HCT116 (cell line): ENCODE measurements at regions not wholly inside any gene's neighbourhood (a gene's known extent, or its start where the extent isn't known, plus 50 kb on each side); places are given as distances from the start of the nearest gene placed in this dataset.

ENCODE experiments used
- CEBPB ChIP-seq: IDR thresholded peaks from 2 replicates; pipeline ENCODE4 v1.6.1; 2012; ENCODE audit warnings: low read depth
- ELF1 ChIP-seq: IDR thresholded peaks from 2 replicates; pipeline ENCODE4 v1.6.1; 2012; ENCODE audit warnings: low read depth, borderline replicate concordance
- JUND ChIP-seq: IDR thresholded peaks from 2 replicates; pipeline ENCODE4 v1.6.1; 2012
- MAX ChIP-seq: IDR thresholded peaks from 2 replicates; pipeline ENCODE4 v1.6.1; 2012
- POLR2A ChIP-seq: IDR thresholded peaks from 2 replicates; pipeline ENCODE4 v1.7.0; 2011; ENCODE audit warnings: borderline replicate concordance; ENCODE audit not compliant: insufficient read depth, insufficient read length; ENCODE audit errors: extremely low read depth
- POLR2AphosphoS5 ChIP-seq: IDR thresholded peaks from 2 replicates; pipeline ENCODE4 v1.6.1; 2011; ENCODE audit warnings: mild to moderate bottlenecking, low read depth, low read length, moderate library complexity
- SIN3A ChIP-seq: IDR thresholded peaks from 2 replicates; pipeline ENCODE4 v1.6.1; 2012; ENCODE audit warnings: low read depth
- ZBTB33 ChIP-seq: IDR thresholded peaks from 2 replicates; pipeline ENCODE4 v1.6.1; 2011; ENCODE audit warnings: mild to moderate bottlenecking, low read length, moderate library complexity; ENCODE audit not compliant: insufficient replicate concordance; ENCODE audit errors: extremely low read depth
- TF ChIP-seq, protein P1 (sequence below), 3 experiments: fragments of 200-600 bp in 1 of 3; sonication (generic) in 1 of 3; IDR thresholded peaks in 2 of 3; conservative IDR thresholded peaks in 1 of 3; 2 replicates each; pipeline ENCODE4 v1.5.1; 2012 to 2017; ENCODE audit warnings: low read depth in 2 of 3, low read length in 2 of 3, antibody characterized with exemption in 1 of 3, borderline replicate concordance in 1 of 3, control low read depth in 1 of 3, mild to moderate bottlenecking in 1 of 3, mixed read lengths in 1 of 3, mixed run types in 1 of 3, moderate library complexity in 1 of 3; ENCODE audit not compliant: insufficient read depth in 1 of 3
- TF ChIP-seq, protein P2 (sequence below): IDR thresholded peaks from 2 replicates; pipeline ENCODE4 v1.6.1; 2012

DNA sequence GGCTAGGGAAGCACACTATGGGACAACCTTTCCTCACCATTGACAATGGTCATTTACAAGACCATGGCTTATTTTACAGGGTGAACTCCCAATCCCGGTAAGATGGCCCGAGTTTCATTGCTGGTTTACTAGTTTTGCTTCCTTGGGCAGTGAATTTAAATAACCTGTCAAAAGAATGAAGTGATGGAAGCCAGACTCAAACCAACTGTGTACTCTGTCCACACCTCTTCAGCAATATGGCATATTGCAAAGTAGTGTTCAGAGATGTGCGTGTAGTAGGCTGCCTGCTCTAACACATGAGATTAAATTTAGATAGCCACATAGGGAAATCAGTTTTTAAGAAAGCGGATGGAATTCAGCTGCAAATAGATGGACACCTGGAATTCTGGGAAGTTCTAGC, 58.4 kb upstream of the USPL1 start:
- TF ChIP-seq, protein P1, sequence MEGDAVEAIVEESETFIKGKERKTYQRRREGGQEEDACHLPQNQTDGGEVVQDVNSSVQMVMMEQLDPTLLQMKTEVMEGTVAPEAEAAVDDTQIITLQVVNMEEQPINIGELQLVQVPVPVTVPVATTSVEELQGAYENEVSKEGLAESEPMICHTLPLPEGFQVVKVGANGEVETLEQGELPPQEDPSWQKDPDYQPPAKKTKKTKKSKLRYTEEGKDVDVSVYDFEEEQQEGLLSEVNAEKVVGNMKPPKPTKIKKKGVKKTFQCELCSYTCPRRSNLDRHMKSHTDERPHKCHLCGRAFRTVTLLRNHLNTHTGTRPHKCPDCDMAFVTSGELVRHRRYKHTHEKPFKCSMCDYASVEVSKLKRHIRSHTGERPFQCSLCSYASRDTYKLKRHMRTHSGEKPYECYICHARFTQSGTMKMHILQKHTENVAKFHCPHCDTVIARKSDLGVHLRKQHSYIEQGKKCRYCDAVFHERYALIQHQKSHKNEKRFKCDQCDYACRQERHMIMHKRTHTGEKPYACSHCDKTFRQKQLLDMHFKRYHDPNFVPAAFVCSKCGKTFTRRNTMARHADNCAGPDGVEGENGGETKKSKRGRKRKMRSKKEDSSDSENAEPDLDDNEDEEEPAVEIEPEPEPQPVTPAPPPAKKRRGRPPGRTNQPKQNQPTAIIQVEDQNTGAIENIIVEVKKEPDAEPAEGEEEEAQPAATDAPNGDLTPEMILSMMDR (IDR thresholded peaks at IDR 0.05 in 2 of 3, conservative IDR thresholded peaks at IDR 0.05 in 1 of 3; ENCODE audit: borderline replicate concordance in 1 of 3, insufficient read depth in 1 of 3, low read depth in 2 of 3, low read length in 2 of 3), result no peak
- no peak for TF ChIP-seq MAX
- TF ChIP-seq SIN3A, result no peak
- no peak for TF ChIP-seq POLR2A
- TF ChIP-seq, protein P2, sequence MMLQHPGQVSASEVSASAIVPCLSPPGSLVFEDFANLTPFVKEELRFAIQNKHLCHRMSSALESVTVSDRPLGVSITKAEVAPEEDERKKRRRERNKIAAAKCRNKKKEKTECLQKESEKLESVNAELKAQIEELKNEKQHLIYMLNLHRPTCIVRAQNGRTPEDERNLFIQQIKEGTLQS, result no peak
- no peak for TF ChIP-seq POLR2AphosphoS5
- TF ChIP-seq CEBPB, result no peak
- no peak for TF ChIP-seq ELF1
- TF ChIP-seq ZBTB33, result no peak
- no peak for TF ChIP-seq JUND
